H9 (cell line): ENCODE measurements at regions not wholly inside any gene's neighbourhood (a gene's known extent, or its start where the extent isn't known, plus 50 kb on each side); places are given as distances from the start of the nearest gene placed in this dataset.

Source experiments
- DNase-seq: peaks from one replicate; pipeline ENCODE4 v3.0.0-alpha.2; 2017
- H2AFZ ChIP-seq: one replicate; pipeline ENCODE4 v1.6.1; 2013; ENCODE audit warnings: mild to moderate bottlenecking, low read length, control low read depth, moderate library complexity
- H2AK5ac ChIP-seq: 2 replicates; pipeline ENCODE4 v1.6.1; 2013; ENCODE audit warnings: low read length, control low read depth, mixed read lengths; ENCODE audit not compliant: insufficient read length
- H2BK120ac ChIP-seq: one replicate; pipeline ENCODE4 v1.6.1; 2013; ENCODE audit warnings: low read depth, mild to moderate bottlenecking, low read length, control low read depth, inconsistent platforms; ENCODE audit not compliant: poor library complexity, severe bottlenecking
- H2BK12ac ChIP-seq: 2 replicates; pipeline ENCODE4 v1.6.1; 2013; ENCODE audit warnings: low read length, control low read depth, mixed read lengths, low read depth; ENCODE audit not compliant: insufficient read length
- H2BK15ac ChIP-seq: 2 replicates; pipeline ENCODE4 v1.6.1; 2013; ENCODE audit warnings: low read depth, low read length, control low read depth
- H2BK20ac ChIP-seq: one replicate; pipeline ENCODE4 v1.6.1; 2013; ENCODE audit warnings: low read depth, mild to moderate bottlenecking, low read length, control low read depth, inconsistent platforms; ENCODE audit not compliant: poor library complexity, severe bottlenecking
- H2BK5ac ChIP-seq: 2 replicates; pipeline ENCODE4 v1.6.1; 2013; ENCODE audit warnings: low read length, control low read depth, mixed read lengths; ENCODE audit not compliant: insufficient read length
- H3K14ac ChIP-seq: 2 replicates; pipeline ENCODE4 v1.6.1; 2013; ENCODE audit warnings: low read length, control low read depth; ENCODE audit not compliant: insufficient read depth
- H3K18ac ChIP-seq: 2 replicates; pipeline ENCODE4 v1.6.1; 2013; ENCODE audit warnings: low read depth, mild to moderate bottlenecking, mixed read lengths, low read length, control low read depth; ENCODE audit not compliant: insufficient read length
- H3K23ac ChIP-seq: 2 replicates; pipeline ENCODE4 v1.6.1; 2013; ENCODE audit warnings: low read length, control low read depth, mixed read lengths, low read depth; ENCODE audit not compliant: insufficient read length
- H3K23me2 ChIP-seq: 2 replicates; pipeline ENCODE4 v1.6.1; 2013; ENCODE audit warnings: low read depth, mild to moderate bottlenecking, mixed read lengths, low read length, control low read depth; ENCODE audit not compliant: insufficient read length, poor library complexity, severe bottlenecking
- H3K27ac ChIP-seq: 2 replicates; pipeline ENCODE4 v1.5.1; 2013; ENCODE audit warnings: low read length, control low read depth, mixed read lengths, low read depth; ENCODE audit not compliant: insufficient read length
- H3K27me3 ChIP-seq: 2 replicates; pipeline ENCODE4 v1.6.1; 2013; ENCODE audit warnings: low read length, control low read depth, inconsistent platforms; ENCODE audit not compliant: insufficient read depth
- H3K4ac ChIP-seq: 2 replicates; pipeline ENCODE4 v1.6.1; 2013; ENCODE audit warnings: low read depth, mild to moderate bottlenecking, control low read depth, inconsistent platforms, low read length, moderate library complexity
- H3K4me1 ChIP-seq: 2 replicates; pipeline ENCODE4 v1.6.1; 2013; ENCODE audit warnings: low read length, control low read depth, inconsistent platforms; ENCODE audit not compliant: insufficient read depth
- H3K4me2 ChIP-seq: 2 replicates; pipeline ENCODE4 v1.6.1; 2013; ENCODE audit warnings: low read length, control low read depth, mixed read lengths; ENCODE audit not compliant: insufficient read length, insufficient read depth
- H3K56ac ChIP-seq: 2 replicates; pipeline ENCODE4 v1.6.1; 2013; ENCODE audit warnings: low read depth, mild to moderate bottlenecking, mixed read lengths, low read length, control low read depth; ENCODE audit not compliant: insufficient read length
- H3K79me1 ChIP-seq: 2 replicates; pipeline ENCODE4 v1.6.1; 2013; ENCODE audit warnings: low read depth, mild to moderate bottlenecking, moderate library complexity, low read length, control low read depth, inconsistent platforms; ENCODE audit not compliant: insufficient read depth, poor library complexity, severe bottlenecking
- H3K79me2 ChIP-seq: 2 replicates; pipeline ENCODE4 v1.6.1; 2013; ENCODE audit warnings: low read length, control low read depth, inconsistent platforms; ENCODE audit not compliant: insufficient read depth
- H3K9ac ChIP-seq: 2 replicates; pipeline ENCODE4 v1.6.1; 2013; ENCODE audit warnings: low read length, control low read depth, mixed read lengths; ENCODE audit not compliant: insufficient read length; ENCODE audit errors: extremely low read depth
- H3K9me3 ChIP-seq: one replicate; pipeline ENCODE4 v1.6.1; 2013; ENCODE audit warnings: low read depth, low read length, inconsistent platforms; ENCODE audit not compliant: control insufficient read depth
- H3T11ph ChIP-seq: one replicate; pipeline ENCODE4 v1.6.1; 2013; ENCODE audit warnings: mild to moderate bottlenecking, low read length, control low read depth, inconsistent platforms
- H4K20me1 ChIP-seq: one replicate; pipeline ENCODE4 v1.6.1; 2013; ENCODE audit not compliant: control insufficient read depth, insufficient read length, insufficient read depth
- H4K5ac ChIP-seq: 2 replicates; pipeline ENCODE4 v1.6.1; 2013; ENCODE audit warnings: low read depth, mild to moderate bottlenecking, mixed read lengths, low read length, control low read depth; ENCODE audit not compliant: insufficient read length
- H4K8ac ChIP-seq: replicated peaks from 2 replicates; pipeline ENCODE4 v1.6.1; 2013; ENCODE audit warnings: low read length, control low read depth, mixed read lengths, low read depth; ENCODE audit not compliant: insufficient read length
- H4K91ac ChIP-seq: 2 replicates; pipeline ENCODE4 v1.6.1; 2013; ENCODE audit warnings: low read depth, mild to moderate bottlenecking, moderate library complexity, mixed read lengths, low read length, control low read depth; ENCODE audit not compliant: insufficient read length
- H3K27ac Mint-ChIP-seq, 3 experiments: 2 replicates in 2 of 3; 3 replicates in 1 of 3; pipeline ENCODE4 v1.8.0; 2020 to 2021; ENCODE audit warnings: mixed read lengths in 3 of 3, mild to moderate bottlenecking in 1 of 3, moderate library complexity in 1 of 3
- H3K27me3 Mint-ChIP-seq: 2 replicates; pipeline ENCODE4 v1.8.0; 2021; ENCODE audit warnings: low read depth, mild to moderate bottlenecking, moderate library complexity, mixed read lengths
- H3K36me3 Mint-ChIP-seq, 3 experiments: 2 replicates in 2 of 3; 3 replicates in 1 of 3; pipeline ENCODE4 v1.8.0; 2020 to 2021; ENCODE audit warnings: low read depth in 3 of 3, mixed read lengths in 3 of 3; ENCODE audit not compliant: insufficient read depth in 1 of 3
- H3K4me1 Mint-ChIP-seq, 2 experiments: 2 replicates each; pipeline ENCODE4 v1.8.0; 2020; ENCODE audit warnings: mixed read lengths in 2 of 2
- H3K4me3 Mint-ChIP-seq, 2 experiments: 2 replicates in 1 of 2; 3 replicates in 1 of 2; pipeline ENCODE4 v1.8.0; 2020 to 2021; ENCODE audit warnings: mild to moderate bottlenecking in 2 of 2, mixed read lengths in 2 of 2, moderate library complexity in 1 of 2
- H3K9me3 Mint-ChIP-seq, 2 experiments: 2 replicates in 1 of 2; 3 replicates in 1 of 2; pipeline ENCODE4 v1.8.0; 2020; ENCODE audit warnings: mild to moderate bottlenecking in 2 of 2, mixed read lengths in 2 of 2, moderate library complexity in 1 of 2
- CTCF ChIP-seq: fragments of 200-600 bp; sonication (generic); conservative IDR thresholded peaks from 3 replicates; pipeline ENCODE4 v1.8.0; 2021; ENCODE audit warnings: antibody characterized with exemption, mild to moderate bottlenecking
- WGBS: extraction: QIAGEN DNeasy Blood & Tissue Kit; methylation state at CpG from one replicate; pipeline ENCODE4 v1.1.7; 2013; ENCODE audit warnings: missing lambda C conversion rate, low lambda C conversion rate, mixed read lengths; ENCODE audit not compliant: insufficient read length; ENCODE audit errors: extremely low coverage; 5-methylcytosine and 5-hydroxymethylcytosine counted together

GRCh38 chr9:91062281-91062680 lies 260.7 kb downstream of the SYK start:
- Histone ChIP-seq H3K4me1 (no peaks in the 10 kb centered on the region; the same call in 1 of the 2 replicates), H2AK5ac (no peak overlapping the region), H2BK12ac (no peak overlapping the region), H3K9ac (no peak overlapping the region), H2AFZ (no peak overlapping the region), H3K79me2 (no peaks in the 10 kb centered on the region), H3K56ac (no peak overlapping the region), H4K20me1 (no peaks in the 10 kb centered on the region), H2BK120ac (no peak overlapping the region), H4K8ac (no peak overlapping the region), H2BK5ac (no peak overlapping the region), H3K23ac (no peak overlapping the region), H4K91ac (no peak overlapping the region), H3K18ac (no peak overlapping the region), H3K27me3 (no peaks in the 10 kb centered on the region), H3K4ac (no peak overlapping the region), H2BK15ac (no peak overlapping the region), H3K4me2 (no peak overlapping the region), H3K23me2 (no peaks in the 10 kb centered on the region), H3K9me3 (no peaks in the 10 kb centered on the region), H3K27ac (no peak overlapping the region), H2BK20ac (no peak overlapping the region), H3T11ph (no peak overlapping the region), H3K14ac (no peak overlapping the region), H4K5ac (no peak overlapping the region), H3K79me1 (no peaks in the 10 kb centered on the region)
- Mint-ChIP-seq H3K9me3 (peaks cover 6 to 11% of the 10 kb centered on the region in 2 experiments; a peak in 4 of 5 replicates), H3K27me3 (no peaks in the 10 kb centered on the region; the same call in 1 of the 2 replicates), H3K36me3 (peaks cover 0 to 14% (median 0%) of the 10 kb centered on the region in 3 experiments; a peak in 3 of 7 replicates), H3K4me3 (no peak overlapping the region), H3K4me1 (peaks cover 11 to 17% of the 10 kb centered on the region in 2 experiments), H3K27ac (no peak overlapping the region)
- TF ChIP-seq CTCF: no peak
- no peak for DNase-seq
- WGBS: no CpG with 5 or more reads among the region's 2 CpGs
